Stomach (tissue), 4 donors: ENCODE measurements at regions not wholly inside any gene's neighbourhood (a gene's known extent, or its start where the extent isn't known, plus 50 kb on each side); places are given as distances from the start of the nearest gene placed in this dataset.

Experiments used
- CTCF ChIP-seq, 7 experiments: fragments of 450-650 bp in 4 of 7; fragments of 200-600 bp in 3 of 7; sonication (generic) in 3 of 7; IDR thresholded peaks; one replicate each; pipeline ENCODE4 v1.5.1; 2016 to 2019; ENCODE audit warnings: antibody characterized with exemption in 7 of 7, control low read depth in 2 of 7, mild to moderate bottlenecking in 1 of 7
- EP300 ChIP-seq: sonication (generic); formaldehyde crosslinking; IDR thresholded peaks from one replicate; pipeline ENCODE4 v1.6.1; 2017; ENCODE audit warnings: antibody characterized with exemption
- POLR2A ChIP-seq, 4 donors: fragments of 450-650 bp; IDR thresholded peaks; one replicate each; pipeline ENCODE4 v1.6.1; 2016; ENCODE audit warnings: antibody characterized with exemption in 4 of 4, control low read depth in 2 of 4, mild to moderate bottlenecking in 1 of 4, moderate library complexity in 1 of 4
- POLR2AphosphoS5 ChIP-seq, 3 donors: sonication (generic); formaldehyde crosslinking; IDR thresholded peaks; one replicate each; pipeline ENCODE4 v1.6.1; 2016; ENCODE audit warnings: antibody characterized with exemption in 3 of 3

GRCh38 chr2:164060031-164060430, 324.2 kb upstream of the FIGN start:
- TF ChIP-seq CTCF (IDR thresholded peaks at IDR 0.05) (no peak), POLR2AphosphoS5 (IDR thresholded peaks at IDR 0.05) (no peak), POLR2A (IDR thresholded peaks at IDR 0.05) (no peak), EP300 (no peak)
